ENCODE measurements at regions not wholly inside any gene's neighbourhood (a gene's known extent, or its start where the extent isn't known, plus 50 kb on each side); places are given as distances from the start of the nearest gene placed in this dataset.

- DNase-seq (ENCODE audit: low read depth): no peak
These were observed 51.4 kb upstream of the SOX2 start for GRCh38 chr3:181660337-181660736.

GRCh38 chr3:181637456-181637855 is 74.3 kb upstream of the SOX2 start:
- no peak for DNase-seq (ENCODE audit: low read depth)

DNA sequence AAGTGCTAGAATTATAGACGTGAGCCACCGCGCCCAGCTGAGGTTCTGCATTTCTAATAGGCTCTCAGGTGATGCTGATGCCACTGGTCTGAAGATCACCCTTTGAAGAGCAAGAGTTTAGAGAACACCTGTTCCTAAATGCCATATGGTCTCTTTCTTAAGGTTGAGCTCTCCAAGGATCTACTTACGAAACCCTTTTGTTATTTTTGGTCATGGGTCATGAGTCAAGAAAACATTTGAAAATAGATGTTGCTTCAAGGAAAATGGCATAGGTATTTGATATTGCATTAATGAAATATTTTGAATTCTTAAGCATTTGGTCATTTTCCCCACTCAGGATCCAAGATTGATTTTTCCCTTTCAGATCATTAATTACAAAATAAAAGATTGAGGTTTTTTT is 74.7 kb upstream of the SOX2 start:
- DNase-seq (ENCODE audit: low read depth): peak; percentile 40

DNA sequence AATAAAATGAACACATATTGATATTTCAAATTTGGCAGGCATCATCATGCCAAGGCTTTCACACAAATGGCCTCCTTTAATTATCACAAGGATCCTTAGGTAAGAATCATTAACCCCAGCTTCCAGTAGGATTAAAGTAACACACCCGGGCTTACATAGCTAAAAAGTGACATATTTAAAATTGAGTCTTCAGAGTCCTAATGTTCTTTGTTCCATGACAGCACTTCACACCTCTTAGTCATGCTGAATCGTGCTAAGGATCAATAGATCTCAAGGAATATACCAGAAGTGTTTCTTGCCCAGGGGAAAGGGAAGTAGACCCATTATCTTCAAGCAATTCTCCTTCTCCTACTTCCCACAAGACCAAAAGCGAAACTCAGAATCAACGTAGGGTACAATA is 76.6 kb upstream of the SOX2 start:
- DNase-seq (ENCODE audit: low read depth): no peak

DNA sequence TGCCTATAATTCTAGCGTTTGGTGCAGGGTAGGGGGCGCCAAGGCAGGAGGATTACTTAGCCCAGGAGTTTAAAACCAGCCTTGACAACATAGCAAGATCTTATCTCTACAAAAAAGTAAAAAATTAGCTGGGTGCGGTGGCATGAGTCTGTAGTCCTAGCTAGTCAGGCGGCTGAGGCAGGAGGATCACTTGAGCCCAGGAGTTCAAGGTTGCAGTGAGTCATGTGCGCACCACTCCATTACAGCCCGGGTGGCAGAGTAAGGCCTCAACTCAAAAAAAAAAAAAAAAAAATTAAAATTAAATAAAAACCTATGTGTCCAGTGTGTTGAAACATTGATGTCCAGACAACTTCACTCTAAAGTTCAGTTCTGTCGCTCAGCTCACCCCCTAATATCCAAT is 78.2 kb upstream of the SOX2 start:
- no peak for DNase-seq (ENCODE audit: low read depth)

GRCh38 chr3:181631901-181632300 is 79.8 kb upstream of the SOX2 start:
- DNase-seq (ENCODE audit: low read depth): no peak

DNA sequence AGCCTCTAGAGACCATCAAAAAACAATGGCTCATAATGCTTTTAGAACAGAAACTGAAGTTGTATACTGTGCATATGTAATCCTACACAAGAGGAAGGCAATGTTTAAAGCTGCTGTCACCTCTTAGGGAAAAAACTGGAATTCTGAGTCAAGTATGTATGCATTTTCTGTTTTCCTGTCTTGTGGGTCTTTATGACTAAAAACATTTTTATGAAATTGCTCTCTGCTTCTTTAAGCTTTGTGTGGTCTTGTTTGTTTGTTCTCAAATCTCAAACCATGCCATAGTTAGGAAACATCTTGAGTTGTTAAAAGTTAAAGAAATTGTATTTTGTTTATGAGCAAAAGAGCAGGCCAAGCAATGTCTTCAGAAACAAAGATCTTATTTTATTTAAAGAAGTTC is 80.9 kb upstream of the SOX2 start:
- no peak for DNase-seq (ENCODE audit: low read depth)

GRCh38 chr3:181629711-181630110 is 82.0 kb upstream of the SOX2 start:
- no peak for DNase-seq (ENCODE audit: low read depth)

- DNase-seq (ENCODE audit: low read depth): peak; percentile 68
These were observed 82.7 kb upstream of the SOX2 start for GRCh38 chr3:181629029-181629428.

DNA sequence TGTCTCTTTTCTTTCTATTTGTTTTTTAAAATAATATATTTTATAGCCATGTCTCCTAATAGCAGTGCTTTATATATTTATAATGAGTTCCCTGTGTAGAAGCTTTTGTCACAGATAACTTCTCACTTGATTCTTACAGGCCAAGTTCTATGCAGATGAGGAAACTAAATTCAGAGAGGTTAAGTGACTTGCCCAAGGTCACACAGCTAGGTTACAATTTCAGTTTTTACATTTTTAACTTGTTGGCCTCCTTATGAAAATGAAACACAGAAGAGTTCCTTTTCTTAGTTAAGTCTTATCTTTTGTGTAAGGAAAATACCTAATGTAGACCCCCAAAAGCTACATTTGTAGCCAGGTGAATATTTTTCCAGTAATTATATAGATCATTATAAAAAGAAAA is 83.3 kb upstream of the SOX2 start:
- no peak for DNase-seq (ENCODE audit: low read depth)

- DNase-seq (ENCODE audit: low read depth): no peak
These were observed 85.7 kb upstream of the SOX2 start for GRCh38 chr3:181626036-181626435.

DNA sequence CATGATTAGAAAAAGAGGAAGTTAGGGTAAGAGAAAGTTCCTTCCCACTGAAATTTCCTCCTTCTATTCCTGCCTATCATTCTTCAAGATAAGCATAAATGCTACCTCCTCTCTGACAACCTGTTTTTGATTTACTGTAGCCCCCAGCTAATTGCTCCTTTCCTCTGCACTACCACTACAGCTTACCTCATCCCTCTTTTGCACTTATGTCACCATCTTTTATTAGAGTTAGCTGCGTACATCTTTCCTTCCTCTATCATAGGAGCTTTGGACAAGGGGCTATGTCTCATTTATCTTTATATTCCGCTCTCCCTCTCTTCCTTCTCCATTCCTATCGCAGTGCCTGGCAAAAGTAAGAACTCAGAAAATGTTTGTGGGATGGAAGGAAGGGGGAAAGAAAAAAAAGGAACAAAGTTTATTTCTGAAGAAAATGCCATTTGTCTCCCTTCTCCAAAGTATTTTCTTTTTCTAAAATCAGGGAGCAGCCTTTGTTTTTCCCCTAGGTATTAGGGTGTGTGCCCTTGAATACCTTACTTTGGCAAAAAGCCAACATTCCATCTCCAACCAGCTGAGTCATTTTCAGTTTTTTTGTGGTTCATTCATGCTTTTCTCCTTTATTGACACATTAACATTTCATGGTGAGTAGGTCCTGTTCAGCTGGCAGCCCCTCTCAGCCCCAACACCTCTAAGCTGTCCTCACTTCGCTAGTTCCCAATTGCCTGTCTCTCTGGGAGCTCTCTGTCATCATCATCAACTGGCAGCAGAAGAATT is 87.6 kb upstream of the SOX2 start:
- DNase-seq (ENCODE audit: low read depth): peak; percentile 49

DNA sequence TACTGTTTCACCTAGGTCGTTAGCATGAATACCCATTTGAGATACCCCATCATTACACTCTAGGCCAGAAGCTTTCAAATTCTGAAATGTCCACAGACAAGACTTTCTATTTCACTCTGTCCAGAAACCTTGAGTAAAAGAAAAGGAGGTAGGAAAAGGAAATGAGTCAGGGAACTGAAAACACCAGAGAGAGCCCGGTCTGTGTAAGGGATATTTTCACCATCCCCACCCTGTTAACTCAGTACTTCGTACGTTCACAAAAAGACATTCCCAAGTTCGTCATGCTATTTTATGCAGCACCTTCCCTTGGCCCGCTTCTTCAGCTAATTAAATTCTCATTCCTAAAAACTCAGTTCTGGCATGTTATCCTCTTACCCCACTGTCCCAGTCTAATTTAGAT is 89.4 kb upstream of the SOX2 start:
- no peak for DNase-seq (ENCODE audit: low read depth)

DNA sequence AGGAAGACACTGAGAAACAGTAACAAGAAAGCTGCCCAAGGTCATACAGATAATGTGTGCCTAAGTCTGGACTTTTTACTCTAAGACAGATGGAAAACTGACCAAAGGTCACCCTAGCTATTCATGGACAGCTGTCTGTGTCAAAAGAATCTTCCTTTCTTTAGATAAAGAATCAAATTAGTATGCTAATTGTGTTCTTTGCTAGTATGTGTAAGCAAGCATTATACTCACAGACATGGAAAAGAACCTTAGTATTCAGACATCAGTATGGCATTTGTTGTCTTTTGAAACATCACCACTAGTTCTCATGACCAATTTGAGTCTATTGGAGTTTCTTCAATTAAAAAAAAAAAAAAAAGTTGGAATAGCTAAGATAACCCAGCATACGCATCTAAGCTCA is 91.8 kb upstream of the SOX2 start:
- DNase-seq (ENCODE audit: low read depth): no peak

GRCh38 chr3:181618260-181618659 is 93.5 kb upstream of the SOX2 start:
- DNase-seq (ENCODE audit: low read depth): no peak

GRCh38 chr3:181616088-181617070 is 95.3 kb upstream of the SOX2 start:
- DNase-seq (ENCODE audit: low read depth): no peak

DNA sequence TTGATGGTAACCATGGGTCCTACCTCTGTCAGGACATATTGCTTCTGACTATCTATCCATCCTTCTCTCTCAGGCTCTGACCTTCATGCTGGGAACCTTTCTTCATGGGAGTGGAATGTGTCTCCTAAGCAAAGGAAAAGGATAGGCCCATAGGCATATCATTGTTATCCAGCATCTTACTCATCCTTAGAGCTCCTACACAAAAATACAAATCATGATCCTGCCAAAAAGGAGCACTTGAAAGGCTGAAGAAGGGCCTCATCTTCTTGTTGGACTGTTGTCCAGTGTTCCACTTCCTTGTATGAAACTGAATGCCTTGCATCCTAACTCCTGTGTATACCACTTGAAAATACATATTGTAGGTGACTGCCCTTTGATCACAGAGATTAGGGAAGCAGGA is 96.1 kb upstream of the SOX2 start:
- no peak for DNase-seq (ENCODE audit: low read depth)

- no peak for DNase-seq (ENCODE audit: low read depth)
These were observed 96.8 kb upstream of the SOX2 start for GRCh38 chr3:181614878-181615277.

DNA sequence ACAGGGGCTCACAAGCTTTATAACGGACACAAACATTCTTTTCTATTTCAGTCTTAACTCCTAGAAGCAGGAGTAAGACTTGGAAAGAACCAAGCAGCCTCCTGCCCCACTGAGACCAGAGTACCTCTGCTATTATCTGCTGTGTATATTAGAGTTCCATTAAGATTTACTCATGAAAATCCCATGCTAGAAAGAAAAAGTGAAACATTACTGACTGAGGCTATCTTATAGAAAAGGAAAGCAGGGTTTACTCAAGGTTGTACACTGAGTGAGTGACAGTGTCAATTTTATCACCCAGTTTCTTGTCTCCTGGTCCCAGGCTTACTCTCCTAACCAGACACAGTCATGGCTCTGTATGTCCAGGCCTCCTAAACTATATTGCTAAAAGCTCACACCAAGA is 97.9 kb upstream of the SOX2 start:
- DNase-seq (ENCODE audit: low read depth): no peak

- DNase-seq (ENCODE audit: low read depth): no peak
These were observed 98.5 kb upstream of the SOX2 start for GRCh38 chr3:181613191-181613590.

GRCh38 chr3:181610973-181611265 is 100.8 kb upstream of the SOX2 start:
- DNase-seq (ENCODE audit: low read depth): no peak

- DNase-seq (ENCODE audit: low read depth): no peak
These were observed 101.4 kb upstream of the SOX2 start for GRCh38 chr3:181610083-181610972.

All from HS-5 (cell line).